NCI-H1694 (cell line): ENCODE measurements at regions not wholly inside any gene's neighbourhood (a gene's known extent, or its start where the extent isn't known, plus 50 kb on each side); places are given as distances from the start of the nearest gene placed in this dataset.

Experiments used
- DNase-seq: peaks from one replicate; lab custom pipeline; 2025; lab: John Stamatoyannopoulos, UW

GRCh38 chr17:33777674-33778073 is 477.4 kb upstream of the CCL2 start:
- DNase-seq = no peak

DNA sequence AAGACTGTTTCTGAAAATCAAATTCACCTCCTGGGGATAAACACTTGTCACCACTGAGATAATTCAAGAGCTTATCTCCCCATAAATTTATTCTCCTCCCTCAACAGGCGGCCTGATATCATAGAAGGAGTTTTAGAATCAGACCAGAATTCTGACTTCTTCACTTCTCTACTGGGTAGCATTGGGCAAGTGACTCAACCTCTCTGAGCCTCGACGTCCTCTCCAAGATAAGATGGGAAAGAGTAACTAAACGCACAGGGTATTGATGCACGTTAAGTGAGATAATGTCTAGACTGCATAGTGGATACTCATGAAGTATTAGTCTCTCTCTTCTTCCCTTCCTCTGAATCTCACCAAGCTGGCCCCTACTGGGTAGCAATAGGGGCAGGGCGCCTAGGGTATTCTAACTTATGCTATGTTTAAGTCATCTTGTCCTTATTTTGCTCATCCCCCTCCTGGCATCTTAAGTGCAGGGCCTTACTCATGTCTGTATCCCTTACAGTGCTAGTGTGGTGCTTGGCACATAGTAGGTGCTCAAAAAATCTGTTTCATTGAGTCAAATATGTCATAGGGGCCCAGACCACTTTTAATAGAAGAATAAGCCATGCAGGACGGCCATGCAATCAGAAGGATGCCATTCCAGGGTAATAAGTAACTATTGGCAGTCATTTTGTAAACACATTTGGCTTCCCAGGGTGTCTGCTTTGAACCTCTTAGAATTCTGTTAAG is 476.4 kb upstream of the CCL2 start:
- DNase-seq = no peak

DNA sequence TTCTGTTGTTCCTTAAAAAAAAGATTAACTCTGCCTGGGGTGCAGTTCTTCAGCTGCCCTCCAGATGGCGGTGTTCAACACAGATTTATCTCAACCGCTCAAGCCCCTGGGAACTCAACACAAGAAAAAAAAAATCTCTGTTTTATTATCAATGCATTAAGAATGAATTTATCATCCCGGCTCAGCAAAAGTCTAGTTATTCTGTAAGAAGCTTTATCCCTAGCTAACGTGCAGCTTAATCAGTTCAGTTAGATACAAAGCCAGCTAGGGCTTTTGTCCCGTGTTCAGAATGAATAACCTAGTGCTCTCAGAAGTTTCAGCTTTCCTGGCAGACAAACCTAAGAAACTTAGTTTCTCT is 475.9 kb upstream of the CCL2 start:
- peak; percentile 33 for DNase-seq

- DNase-seq = no peak
Observed at GRCh38 chr17:33785281-33785680, 469.8 kb upstream of the CCL2 start.

- DNase-seq = no peak
Observed at GRCh38 chr17:33786478-33786877, 468.6 kb upstream of the CCL2 start.

DNA sequence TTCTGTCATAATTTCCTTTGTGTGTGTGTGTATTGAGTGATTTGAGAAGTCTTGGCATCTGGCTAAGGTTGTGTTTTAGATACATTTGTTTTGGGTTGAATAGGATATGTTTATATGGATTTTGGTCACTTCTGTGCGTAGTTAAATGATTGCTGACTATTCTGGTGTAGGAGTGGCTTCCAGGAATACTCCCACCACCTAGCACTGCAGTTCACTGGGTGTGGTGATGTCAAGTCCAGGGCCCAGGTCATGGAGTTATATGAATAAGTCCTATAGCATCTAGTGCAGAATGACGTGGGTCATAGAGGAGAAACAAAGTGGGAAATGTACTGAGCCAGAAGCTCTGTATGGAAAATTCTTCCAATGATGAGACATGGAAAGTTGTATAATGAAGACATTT is 465.4 kb upstream of the CCL2 start:
- no peak for DNase-seq

DNA sequence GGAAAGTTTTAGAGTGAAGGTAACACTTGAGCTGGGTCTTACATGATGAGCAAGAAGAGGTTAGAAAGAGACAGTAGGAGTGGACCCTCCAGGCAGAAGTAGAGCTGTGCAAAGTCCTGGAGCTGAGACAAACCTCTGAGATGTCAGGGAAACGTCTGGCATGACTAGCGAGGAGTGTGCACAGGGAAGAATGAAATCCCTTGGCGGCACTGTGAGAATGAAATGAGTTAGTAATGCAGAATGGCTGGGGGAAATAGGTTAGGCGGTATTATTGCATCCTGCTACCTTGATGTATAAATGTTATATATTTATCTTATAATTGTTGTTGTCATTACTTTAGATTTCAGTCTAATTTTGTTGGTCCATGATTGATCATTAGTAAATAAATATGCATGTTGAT is 457.9 kb upstream of the CCL2 start:
- DNase-seq = no peak

DNA sequence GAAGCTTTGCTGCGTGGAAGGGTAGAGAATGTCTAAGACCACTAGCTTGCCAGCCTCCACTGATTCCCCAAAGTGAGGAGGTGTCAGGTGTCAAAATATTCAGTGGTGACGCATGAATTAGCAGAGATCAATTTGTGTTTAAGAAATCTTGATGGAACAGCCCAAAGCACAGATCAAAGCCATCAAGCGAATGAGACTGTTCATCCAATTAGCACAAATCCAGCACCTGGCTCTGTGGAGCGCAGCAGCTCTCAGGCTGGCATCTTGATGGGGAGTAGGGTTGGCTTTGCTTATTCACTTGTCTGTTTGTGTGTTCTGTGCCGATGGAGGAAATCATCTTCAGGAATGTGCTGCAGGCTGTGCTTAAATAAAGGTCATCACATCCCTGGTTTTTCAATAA is 456.8 kb upstream of the CCL2 start:
- DNase-seq = no peak

DNA sequence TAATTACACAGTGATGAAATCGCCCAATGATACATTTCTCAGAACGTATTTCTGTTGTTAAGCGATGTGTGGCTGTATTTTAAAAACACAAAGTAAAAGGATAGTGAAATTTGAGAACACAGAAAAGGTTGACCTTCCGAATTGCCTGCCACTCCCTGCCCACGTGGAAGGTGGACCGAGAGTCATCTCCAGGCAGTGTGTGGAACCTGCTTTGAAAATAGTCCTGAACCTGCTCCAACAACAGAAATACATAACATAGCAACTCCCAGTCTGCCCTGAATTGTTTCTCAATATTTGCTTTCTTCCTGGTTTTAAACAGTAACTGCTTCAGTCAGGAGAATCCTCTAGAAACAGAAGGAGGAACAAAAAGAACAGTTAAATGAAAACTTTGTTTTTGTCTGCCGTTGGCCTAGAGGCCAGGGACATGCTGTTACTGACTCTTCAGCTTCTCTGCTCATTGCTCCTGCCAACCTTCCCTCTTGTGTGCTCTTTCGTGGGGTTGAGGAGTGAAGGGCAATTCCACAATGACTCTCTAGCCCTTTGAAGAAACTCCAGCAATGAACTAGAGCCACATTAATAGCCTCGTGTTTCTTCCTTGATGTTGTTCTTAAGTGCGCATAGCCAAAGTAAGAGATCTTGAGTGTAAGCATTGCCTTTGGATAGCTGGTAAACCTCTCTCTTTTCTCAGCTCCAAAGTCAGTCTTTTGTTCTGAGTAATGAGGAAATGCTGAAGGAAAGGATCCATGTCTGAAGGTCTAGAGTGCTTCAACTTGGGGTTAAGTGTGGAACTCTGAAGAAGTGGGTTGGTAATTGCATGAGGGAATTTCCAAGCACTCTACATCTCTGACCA is 452.5 kb upstream of the CCL2 start:
- no peak for DNase-seq

GRCh38 chr17:33803199-33803685 is 451.8 kb upstream of the CCL2 start:
- no peak for DNase-seq

DNA sequence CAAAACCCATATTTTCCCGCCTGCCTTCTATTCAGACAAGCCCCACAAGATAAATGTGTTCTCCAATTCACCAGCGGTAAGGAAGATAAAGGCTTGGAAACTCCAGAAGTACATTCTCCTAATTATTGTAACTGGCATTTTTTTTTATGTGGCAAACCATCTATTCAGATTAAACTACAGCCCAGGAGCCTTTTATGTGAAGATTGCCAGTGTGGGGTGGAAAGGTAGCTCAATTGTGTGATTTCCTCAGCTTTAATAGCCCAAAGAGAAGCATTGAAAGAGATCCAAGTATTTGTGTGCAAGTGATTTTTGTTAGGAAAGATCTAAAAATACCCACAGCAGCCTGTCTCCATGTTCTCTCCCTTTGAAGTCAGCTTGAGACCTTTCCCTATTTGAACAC is 451.4 kb upstream of the CCL2 start:
- DNase-seq = no peak

DNA sequence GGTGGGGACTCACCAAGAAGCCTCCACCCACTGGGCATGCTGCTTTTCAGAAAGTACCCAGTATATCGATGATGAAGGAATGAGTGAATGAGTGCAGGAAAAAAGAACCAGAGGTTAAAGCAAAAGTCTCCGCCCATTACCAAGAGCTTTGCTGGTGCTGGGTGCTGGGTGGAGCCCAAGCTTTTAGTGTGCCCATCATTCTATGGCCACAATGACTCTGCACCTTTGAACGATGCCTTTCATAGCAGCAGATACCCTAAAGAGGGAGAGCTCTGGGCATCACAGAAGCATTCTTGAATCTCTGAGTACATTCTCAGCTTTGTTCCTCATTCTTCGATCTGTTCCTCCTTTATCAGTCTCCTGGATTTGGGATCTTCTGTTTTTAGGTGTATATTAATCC is 450.7 kb upstream of the CCL2 start:
- DNase-seq = no peak

DNA sequence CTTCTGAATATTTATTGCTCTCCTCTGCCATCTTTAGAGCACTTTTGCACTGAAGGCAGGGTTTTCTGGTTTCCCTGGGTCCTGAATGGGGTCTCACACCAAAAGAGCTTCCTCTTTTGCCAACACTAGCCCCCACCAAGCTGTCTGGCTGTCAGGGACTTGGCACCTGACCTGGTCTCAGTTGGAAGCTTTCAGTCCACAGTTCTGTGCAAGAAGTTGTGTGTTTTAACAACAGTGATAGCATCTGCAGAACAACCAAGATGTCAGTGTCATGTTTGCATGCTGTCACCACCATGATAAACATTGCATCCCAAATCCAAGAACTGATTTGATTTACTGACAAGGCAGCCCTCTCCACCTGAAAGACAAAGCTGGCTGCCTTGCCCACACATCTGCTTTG is 448.5 kb upstream of the CCL2 start:
- no peak for DNase-seq

DNA sequence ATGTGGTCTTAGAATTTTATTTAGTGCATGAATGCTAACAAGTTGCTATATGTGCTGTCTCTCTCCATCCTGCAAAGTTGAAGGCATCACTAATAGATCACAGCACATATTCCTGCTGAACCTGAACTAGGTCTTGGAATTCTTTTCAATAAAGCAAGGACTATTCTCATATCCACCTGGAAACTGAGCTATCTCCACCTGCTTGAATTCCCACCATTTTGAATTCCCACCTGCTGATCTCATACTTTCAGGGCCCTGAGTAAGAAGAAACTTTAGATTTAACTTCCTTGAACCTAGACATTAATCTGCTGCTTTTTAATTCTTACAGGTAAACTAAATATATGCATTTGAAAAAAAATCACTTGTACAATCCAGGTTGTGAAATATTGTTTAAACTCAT is 445.3 kb upstream of the CCL2 start:
- no peak for DNase-seq

DNA sequence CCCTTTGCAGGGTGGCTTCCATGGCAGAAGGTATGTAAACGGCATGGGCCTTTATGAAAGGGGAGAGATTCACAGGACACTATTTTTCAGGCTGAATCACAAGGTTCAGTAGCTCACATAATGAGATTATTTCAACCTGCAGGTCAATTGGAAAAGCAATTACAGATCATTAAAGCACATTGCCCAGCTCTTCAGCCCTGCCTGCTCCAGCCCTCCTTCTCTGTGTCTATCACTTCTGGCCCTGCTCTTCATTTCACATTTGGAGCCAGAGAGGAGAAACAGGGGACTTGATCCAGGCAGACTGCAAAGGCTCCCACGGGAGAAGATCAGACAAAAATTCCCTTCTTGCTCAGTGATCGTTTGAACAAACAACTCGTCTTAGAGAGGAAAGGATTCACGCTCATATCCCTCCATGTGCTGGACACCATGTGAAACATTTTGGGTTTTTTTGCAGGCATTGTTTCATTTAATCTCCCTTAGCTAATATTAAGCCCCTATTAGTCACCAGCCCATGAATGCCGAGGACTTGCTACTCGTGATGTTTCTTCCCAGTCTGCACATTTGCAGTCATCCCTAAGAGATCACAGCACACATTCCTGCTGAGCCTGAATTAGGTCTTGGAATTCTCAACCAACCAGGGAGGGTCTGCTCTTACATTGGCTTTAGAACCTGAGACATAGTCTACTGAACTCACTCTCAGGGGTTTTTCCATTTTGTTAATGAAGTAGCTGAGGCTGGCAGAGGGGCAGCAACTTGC is 443.9 kb upstream of the CCL2 start:
- no peak for DNase-seq

DNA sequence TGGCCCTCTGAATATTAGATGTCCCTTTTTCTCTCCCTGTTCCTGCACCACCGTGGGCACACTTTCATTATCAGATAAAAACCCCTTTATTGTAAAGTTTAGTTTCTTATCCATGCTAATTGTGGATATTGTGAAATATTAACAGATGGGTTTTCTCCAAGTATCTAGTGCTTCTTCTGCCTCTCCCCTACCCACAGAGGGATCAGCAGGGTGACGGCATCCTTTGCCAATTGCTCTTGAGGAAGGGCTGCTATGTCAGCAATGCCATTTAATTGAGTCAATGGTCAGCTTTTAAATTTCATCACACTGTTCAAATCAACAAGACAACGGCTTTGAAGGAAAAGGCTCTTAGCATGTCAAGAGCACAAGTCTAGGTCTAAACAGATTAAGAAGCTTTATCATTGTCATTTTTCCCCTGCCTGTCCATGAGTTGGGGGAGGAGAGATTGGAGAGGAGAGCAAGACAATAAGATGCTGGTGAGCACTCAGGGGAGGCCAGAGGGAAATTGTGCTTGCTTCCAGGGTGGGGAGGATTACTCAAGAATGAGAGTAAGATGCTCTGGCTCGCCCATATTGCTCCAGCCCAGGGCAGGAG is 443.0 kb upstream of the CCL2 start:
- DNase-seq = no peak

GRCh38 chr17:33814852-33815251 is 440.2 kb upstream of the CCL2 start:
- DNase-seq = no peak

- DNase-seq = no peak
Observed at GRCh38 chr17:33816036-33816435, 439.0 kb upstream of the CCL2 start.

- DNase-seq = no peak
Observed at GRCh38 chr17:33816842-33817617, 438.1 kb upstream of the CCL2 start.

DNA sequence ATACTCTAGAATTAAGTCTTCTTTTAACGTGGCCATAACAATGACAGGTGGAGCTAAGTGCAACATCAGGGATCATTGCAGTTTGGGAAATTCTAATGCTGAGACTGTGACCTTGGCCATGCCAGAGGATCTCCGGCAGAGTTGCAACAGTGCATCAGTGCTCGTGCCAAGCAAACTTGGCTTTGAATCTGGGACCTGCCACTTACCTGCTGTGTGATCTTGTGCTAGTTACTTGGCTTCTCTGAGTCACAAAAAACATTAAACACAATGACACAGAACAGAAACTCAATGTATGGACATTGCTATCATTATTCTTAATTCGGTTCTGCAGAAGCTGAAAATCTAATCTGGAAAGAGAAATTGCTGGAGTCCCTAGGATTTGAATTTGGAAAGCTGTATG is 435.5 kb upstream of the CCL2 start:
- DNase-seq = no peak

DNA sequence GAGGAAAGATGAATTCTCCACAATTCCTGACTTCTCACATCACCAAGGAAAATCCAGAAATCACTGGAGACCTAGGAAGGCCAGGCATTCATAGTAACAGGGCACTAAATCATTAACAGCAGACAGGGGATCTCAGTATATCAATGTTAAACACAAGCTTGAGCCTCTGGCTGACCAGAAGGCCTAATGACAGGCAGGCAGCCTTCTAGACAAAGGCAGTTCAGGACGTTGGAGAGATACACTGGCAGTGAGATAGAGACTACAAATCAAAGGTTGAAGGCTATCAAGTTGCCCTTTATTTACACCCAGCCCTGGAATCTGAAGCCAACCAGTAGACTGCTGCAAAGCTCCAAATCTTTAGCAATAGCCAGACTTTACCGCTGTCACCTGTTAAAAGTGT is 422.8 kb upstream of the CCL2 start:
- DNase-seq = no peak

- DNase-seq = no peak
Observed at GRCh38 chr17:33837281-33837680, 417.8 kb upstream of the CCL2 start.
